H1 (cell line): ENCODE measurements at regions not wholly inside any gene's neighbourhood (a gene's known extent, or its start where the extent isn't known, plus 50 kb on each side); places are given as distances from the start of the nearest gene placed in this dataset.
"Not testable (repeated sequence)": the region's sequence is repeated elsewhere in the genome, so short reads cannot be mapped to it uniquely, and the experiment has no call there.

Source experiments
- ATF3 ChIP-seq: IDR thresholded peaks from 2 replicates; pipeline ENCODE4 v1.6.1; 2011; ENCODE audit warnings: low read depth, mild to moderate bottlenecking, low read length; ENCODE audit not compliant: insufficient read depth
- CHD2 ChIP-seq: IDR thresholded peaks from 2 replicates; pipeline ENCODE4 v1.6.1; 2012; ENCODE audit warnings: low read length, improper control_type of control experiment
- CREB1 ChIP-seq: IDR thresholded peaks from 2 replicates; pipeline ENCODE4 v1.6.1; 2012; ENCODE audit warnings: inconsistent platforms
- CTCF ChIP-seq, 3 experiments: IDR thresholded peaks; 1 replicate in 2 of 3; 2 replicates in 1 of 3; pipeline versions ENCODE4 v1.5.1 to v1.6.1; 2011; ENCODE audit warnings: low read length in 3 of 3, mild to moderate bottlenecking in 3 of 3, inconsistent platforms in 2 of 3, low read depth in 1 of 3, moderate library complexity in 1 of 3; ENCODE audit not compliant: insufficient read depth in 1 of 3; ENCODE audit errors: control extremely low read depth in 1 of 3
- EGR1 ChIP-seq: IDR thresholded peaks from 2 replicates; pipeline ENCODE4 v1.6.1; 2011; ENCODE audit warnings: low read depth, low read length, borderline replicate concordance
- GTF2F1 ChIP-seq: IDR thresholded peaks from 2 replicates; pipeline ENCODE4 v1.6.1; 2012; ENCODE audit warnings: low read depth, low read length, improper control_type of control experiment, borderline replicate concordance
- POLR2A ChIP-seq, 2 experiments: IDR thresholded peaks; 1 replicate in 1 of 2; 2 replicates in 1 of 2; pipeline ENCODE4 v1.6.1; 2011; ENCODE audit warnings: low read depth in 2 of 2, low read length in 2 of 2, mild to moderate bottlenecking in 2 of 2; ENCODE audit errors: control extremely low read depth in 1 of 2
- POLR2AphosphoS5 ChIP-seq: IDR thresholded peaks from 2 replicates; pipeline ENCODE4 v1.6.1; 2011; ENCODE audit warnings: low read depth, low read length
- RNF2 ChIP-seq: fragments of 200-900, 300-1000 bp; sonication (generic); IDR thresholded peaks from 2 replicates; pipeline ENCODE4 v1.7.1; 2016; ENCODE audit warnings: borderline replicate concordance, low read depth, mild to moderate bottlenecking, antibody characterized with exemption, low read length; ENCODE audit not compliant: poor library complexity, severe bottlenecking; ENCODE audit errors: missing control alignments
- SP1 ChIP-seq: IDR thresholded peaks from 2 replicates; pipeline ENCODE4 v1.6.1; 2011; ENCODE audit warnings: low read depth, low read length
- TBP ChIP-seq: IDR thresholded peaks from 2 replicates; pipeline ENCODE4 v1.6.1; 2011; ENCODE audit warnings: low read depth, low read length, improper control_type of control experiment
- TCF12 ChIP-seq: IDR thresholded peaks from 2 replicates; pipeline ENCODE4 v1.6.1; 2011; ENCODE audit warnings: low read depth, mild to moderate bottlenecking, low read length

- not testable (repeated sequence) for TF ChIP-seq CTCF (IDR thresholded peaks at IDR 0.05; ENCODE audit: control extremely low read depth in 1 of 3, insufficient read depth in 1 of 3, low read depth in 1 of 3, low read length in 3 of 3); POLR2A (IDR thresholded peaks at IDR 0.05; ENCODE audit: control extremely low read depth in 1 of 2, low read depth in 2 of 2, low read length in 2 of 2); CHD2; POLR2AphosphoS5; TCF12; CREB1; EGR1; GTF2F1; TBP; SP1; ATF3; RNF2
Measured at GRCh38 chr13:83073930-83074329, 808.3 kb downstream of the SLITRK1 start.
